Urothelium cell line (cell line): ENCODE measurements at regions not wholly inside any gene's neighbourhood (a gene's known extent, or its start where the extent isn't known, plus 50 kb on each side); places are given as distances from the start of the nearest gene placed in this dataset.
"Not testable (repeated sequence)": the region's sequence is repeated elsewhere in the genome, so short reads cannot be mapped to it uniquely, and the experiment has no call there.

Experiments used
- DNase-seq: peaks from one replicate; pipeline ENCODE4 v3.0.0; 2011; ENCODE audit warnings: low spot score, mixed read lengths
- FAIRE-seq: peaks from 2 replicates; lab custom pipeline; 2011; peaks lifted over from hg19 to GRCh38; lab: Jason Lieb, UNC

DNA sequence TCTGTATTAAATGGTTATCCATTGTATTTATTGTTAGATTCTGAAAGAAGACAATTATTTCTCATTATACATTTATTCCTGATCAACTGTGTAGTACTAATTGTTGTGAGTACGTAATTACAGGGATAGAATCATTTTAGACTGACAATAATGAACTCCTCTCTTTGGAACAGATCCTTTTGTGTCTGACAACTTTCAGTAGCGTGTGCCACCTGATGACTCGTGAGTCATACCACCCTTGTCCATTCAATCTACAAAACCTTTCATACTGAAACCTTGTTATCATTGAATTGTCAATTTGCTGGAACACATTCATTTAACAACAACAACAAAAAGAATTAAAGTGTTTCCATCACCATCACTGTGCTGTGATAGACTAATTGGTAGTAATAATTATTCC, 602.7 kb upstream of the PCDH7 start:
- no peak for DNase-seq

GRCh38 chr4:30122711-30123110, 597.5 kb upstream of the PCDH7 start:
- DNase-seq = no peak
- FAIRE-seq = no peak

More for the DNA sequence above, 602.7 kb upstream of the PCDH7 start:
- FAIRE-seq = no peak

DNA sequence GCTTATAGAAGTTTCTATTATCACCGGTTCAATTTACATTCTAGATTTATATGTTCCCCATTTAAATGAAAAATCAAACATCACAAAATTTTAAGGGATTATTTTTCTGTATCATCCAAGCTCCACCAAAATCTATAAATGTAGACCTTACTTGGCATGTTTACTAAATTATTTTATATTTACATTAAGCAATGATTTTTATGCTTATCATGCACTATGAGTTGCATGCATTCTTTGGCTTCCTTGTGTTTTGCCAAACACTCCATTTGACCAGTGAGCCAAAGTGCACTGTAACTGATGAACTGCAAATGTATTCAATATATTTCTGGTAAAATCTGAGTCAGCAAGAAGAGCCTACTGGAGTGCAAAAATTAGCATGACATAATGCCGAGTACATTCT, 595.5 kb upstream of the PCDH7 start:
- FAIRE-seq, DNase-seq: not testable (repeated sequence)

GRCh38 chr4:30125868-30126267, 594.3 kb upstream of the PCDH7 start:
- FAIRE-seq (no peak), DNase-seq (no peak)

GRCh38 chr4:30126351-30126750, 593.8 kb upstream of the PCDH7 start:
- FAIRE-seq (no peak), DNase-seq (no peak)

GRCh38 chr4:30148828-30149227, 571.3 kb upstream of the PCDH7 start:
- not testable (repeated sequence) for FAIRE-seq, DNase-seq

DNA sequence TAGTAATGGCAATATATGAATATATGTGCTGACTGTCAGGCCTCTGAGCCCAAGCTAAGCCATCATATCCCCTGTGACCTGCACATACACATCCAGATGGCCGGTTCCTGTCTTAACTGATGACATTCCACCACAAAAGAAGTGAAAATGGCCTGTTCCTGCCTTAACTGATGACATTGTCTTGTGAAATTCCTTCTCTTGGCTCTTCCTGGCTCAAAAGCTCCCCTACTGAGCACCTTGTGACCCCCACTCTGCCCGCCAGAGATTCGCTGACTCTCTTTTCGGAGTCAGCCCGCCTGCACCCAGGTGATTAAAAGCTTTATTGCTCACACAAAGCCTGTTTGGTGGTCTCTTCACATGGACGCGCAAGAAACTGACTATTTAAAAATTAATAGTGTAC, 570.6 kb upstream of the PCDH7 start:
- not testable (repeated sequence) for DNase-seq, FAIRE-seq

DNA sequence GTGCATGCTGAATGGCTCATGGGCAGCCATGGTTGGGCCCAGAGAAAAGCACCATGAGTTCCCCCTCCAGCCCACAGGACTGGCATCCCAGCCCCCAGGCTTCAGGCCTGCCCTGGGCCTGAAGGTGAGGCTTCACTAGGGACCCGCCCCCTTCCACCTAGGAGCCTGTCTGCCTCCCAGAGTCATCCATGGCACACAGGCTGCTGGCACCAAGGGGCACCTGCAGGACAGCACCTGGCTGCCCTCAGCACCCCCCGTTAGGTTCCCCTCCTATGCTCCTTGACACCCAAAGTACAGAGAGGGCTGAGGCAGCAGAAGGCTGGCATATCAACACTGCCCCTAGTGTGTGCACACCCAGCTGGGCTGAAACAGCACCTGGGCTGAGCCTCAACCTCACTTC, 566.7 kb upstream of the PCDH7 start:
- FAIRE-seq = no peak

GRCh38 chr4:30160140-30160539, 560.0 kb upstream of the PCDH7 start:
- no peak for FAIRE-seq
- DNase-seq = no peak

More for the DNA sequence above, 566.7 kb upstream of the PCDH7 start:
- DNase-seq = no peak

GRCh38 chr4:30172416-30172815, 547.8 kb upstream of the PCDH7 start:
- FAIRE-seq (no peak), DNase-seq (no peak)

- DNase-seq = no peak
- no peak for FAIRE-seq
Measured at GRCh38 chr4:30181512-30181911, 538.7 kb upstream of the PCDH7 start.

- FAIRE-seq = no peak
- DNase-seq = peak; percentile 6
Measured at GRCh38 chr4:30181918-30182317, 538.3 kb upstream of the PCDH7 start.

- FAIRE-seq = no peak
- DNase-seq = no peak
Measured at GRCh38 chr4:30182786-30183185, 537.4 kb upstream of the PCDH7 start.

DNA sequence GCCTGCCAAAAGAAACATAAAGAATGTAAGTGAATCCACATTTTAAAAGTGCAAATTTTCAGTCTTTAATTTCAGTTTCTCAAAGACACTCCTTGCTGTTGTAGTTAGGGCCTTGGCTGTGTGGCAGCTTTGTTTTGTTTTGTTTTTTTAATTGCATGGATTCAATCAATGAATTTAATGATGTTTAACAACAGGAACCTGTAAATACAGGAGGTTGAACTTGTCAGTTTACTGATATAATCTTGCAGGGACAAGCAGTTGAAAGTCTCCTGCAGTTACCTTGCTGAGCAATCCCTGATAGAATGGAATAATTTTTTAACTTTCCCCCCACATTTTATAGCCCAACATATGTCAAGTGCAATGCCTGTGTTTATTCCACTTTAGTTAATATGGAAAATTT, 528.3 kb upstream of the PCDH7 start:
- FAIRE-seq = no peak
- no peak for DNase-seq

DNA sequence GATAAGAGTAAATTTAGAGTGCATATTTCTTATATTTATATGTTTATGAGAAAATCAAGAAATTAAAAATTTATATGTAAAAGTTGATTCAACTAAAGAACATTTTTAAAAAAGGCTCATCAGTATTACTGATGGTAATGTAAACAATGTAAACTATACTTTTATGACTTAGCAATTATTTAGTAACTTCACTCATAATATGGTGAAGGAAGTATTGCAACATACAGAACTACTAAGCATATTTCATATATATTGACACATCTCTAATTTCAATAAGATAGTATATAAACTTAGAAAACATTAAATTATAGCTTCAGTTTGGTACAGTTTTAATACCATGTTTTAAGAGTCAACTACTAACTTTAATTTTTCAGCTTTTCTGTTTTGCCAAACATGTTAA, 512.8 kb upstream of the PCDH7 start:
- FAIRE-seq (no peak), DNase-seq (no peak)

DNA sequence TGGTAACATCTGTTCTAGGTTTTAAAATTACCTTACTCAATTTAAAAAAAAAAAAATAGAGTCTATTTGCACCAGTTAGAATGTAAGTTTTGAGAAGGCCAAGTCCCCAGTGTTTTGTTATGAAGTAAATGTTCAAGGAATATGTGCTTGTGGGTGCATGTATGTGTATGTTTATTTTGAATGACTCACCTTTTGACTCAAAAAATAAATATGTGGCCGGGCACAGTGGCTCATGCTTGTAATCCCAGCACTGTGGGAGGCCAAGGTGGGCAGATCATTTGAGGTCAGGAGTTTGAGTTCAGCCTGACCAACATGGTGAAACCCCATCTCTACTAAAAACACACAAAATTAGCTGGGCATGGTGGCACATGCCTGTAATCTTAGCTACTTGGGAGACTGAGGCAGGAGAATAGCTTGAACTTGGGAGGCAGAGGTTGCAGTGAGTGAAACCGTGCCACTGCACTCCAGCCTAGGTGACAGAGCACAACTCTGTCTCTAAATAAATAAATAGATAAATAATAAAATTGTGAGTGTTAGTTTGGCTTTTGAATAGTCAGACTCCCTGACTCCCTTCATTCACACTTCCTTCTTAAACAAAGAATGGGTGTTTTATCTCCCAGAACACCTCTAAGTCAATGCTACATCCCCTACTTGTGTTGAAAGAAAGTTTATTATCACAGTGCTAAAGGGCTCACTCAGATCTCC, 511.3 kb upstream of the PCDH7 start:
- FAIRE-seq (no peak), DNase-seq (no peak)

DNA sequence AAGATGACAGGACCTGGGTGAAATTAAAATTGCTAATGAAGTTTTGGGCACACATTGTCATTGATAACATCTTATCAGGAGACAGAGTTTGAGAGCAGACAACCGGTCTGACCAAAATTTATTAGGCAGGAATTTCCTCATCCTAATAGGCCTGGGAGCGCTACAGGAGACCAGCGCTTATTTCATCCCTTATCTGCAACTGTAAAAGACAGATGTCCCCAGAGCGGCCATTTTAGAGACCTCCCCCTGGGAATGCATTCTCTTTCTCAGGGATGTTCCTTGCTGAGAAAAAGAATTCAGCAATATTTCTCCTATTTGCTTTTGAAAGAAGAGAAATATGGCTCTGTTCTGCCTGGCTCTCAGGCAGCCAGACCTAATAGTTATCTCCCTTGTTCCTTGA, 504.2 kb upstream of the PCDH7 start:
- FAIRE-seq, DNase-seq: not testable (repeated sequence)

GRCh38 chr4:30245140-30245539, 475.0 kb upstream of the PCDH7 start:
- FAIRE-seq = no peak
- no peak for DNase-seq

GRCh38 chr4:30256116-30256832, 463.9 kb upstream of the PCDH7 start:
- DNase-seq (no peak), FAIRE-seq (no peak)

- DNase-seq (no peak), FAIRE-seq (no peak)
Measured at GRCh38 chr4:30258949-30259348, 461.2 kb upstream of the PCDH7 start.

- FAIRE-seq (no peak), DNase-seq (no peak)
Measured at GRCh38 chr4:30262379-30262778, 457.8 kb upstream of the PCDH7 start.

- peak; percentile 98 for FAIRE-seq
- no peak for DNase-seq
Measured at GRCh38 chr4:30264465-30264864, 455.7 kb upstream of the PCDH7 start.
